GM21528 (cell line): ENCODE measurements at regions not wholly inside any gene's neighbourhood (a gene's known extent, or its start where the extent isn't known, plus 50 kb on each side); places are given as distances from the start of the nearest gene placed in this dataset.
A peak's percentile ranks its signal among the peaks of the same experiment; 100 is the strongest.

ENCODE experiments used
- ATAC-seq: cut with Tn5 transposase; IDR thresholded peaks from one replicate; pipeline ENCODE4 v1.9.1; 2021; ENCODE audit warnings: mild to moderate bottlenecking, moderate library complexity; ENCODE audit not compliant: unreplicated experiment, low FRiP score

DNA sequence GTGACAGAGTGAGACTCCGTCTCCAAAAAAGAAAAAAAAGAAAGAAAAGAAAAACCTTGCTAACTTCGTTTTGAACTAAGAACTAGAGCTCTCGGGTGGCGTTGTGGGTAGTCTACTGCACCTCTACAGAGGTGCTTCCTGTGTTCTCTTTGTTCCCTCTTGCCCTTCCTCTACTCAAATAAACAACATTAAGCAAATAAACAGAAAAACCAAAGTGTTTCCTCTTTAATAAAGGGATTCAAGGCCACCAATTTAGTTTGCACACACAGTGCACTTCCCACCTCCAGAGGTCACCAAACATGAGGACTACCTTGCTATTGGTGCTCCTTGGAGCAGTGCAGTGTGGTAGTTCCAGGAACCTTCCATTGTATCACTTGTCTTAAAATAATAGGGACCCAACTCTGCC is 354.2 kb upstream of the TBL1XR1 start:
- no peak for ATAC-seq

GRCh38 chr3:177552051-177552450 is 354.8 kb upstream of the TBL1XR1 start:
- ATAC-seq: no peak

- no peak for ATAC-seq
Measured at GRCh38 chr3:177553012-177553411, 355.7 kb upstream of the TBL1XR1 start.

- no peak for ATAC-seq
Measured at GRCh38 chr3:177553579-177553978, 356.3 kb upstream of the TBL1XR1 start.

DNA sequence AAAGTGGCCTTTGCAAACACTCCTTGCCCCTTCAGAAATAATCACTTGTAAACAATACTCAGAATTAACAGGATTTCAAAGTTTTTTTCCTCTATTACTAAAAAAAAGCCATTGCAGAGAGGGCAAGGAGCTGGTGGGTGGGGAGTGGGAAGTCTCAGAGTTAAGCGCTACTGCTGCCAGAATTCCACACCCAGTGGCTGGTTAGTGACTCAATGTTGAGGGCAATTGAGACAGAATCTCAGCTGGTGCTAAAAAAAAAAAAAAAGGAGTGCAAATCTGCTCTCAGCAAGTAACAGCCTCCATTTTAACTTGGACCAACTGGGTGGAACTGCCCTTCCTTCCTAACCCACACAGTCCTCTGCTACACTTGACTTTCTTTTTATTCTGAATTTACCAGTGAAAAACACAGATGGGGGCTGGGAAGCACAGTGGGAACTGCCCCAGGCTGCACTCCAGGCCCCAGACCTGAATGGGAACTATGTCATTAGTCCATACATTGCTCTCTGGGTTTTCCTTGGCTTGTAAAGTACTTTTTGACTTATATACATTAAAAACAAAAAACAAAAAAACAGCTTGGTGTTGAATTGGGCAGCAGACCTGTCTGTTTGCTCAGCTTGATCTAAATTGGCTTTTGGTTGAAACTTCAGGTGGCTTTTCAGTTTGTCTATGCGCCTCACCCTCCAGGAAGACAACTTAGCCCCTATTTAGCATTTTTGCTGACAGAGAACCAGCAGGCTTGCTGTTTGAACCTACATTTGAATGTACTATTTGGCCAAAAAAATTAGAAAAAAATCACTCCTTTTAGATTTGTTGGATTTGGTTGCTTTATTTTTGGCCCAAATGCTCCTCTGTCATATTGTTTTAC is 357.8 kb upstream of the TBL1XR1 start:
- no peak for ATAC-seq

GRCh38 chr3:177557548-177557947 is 360.3 kb upstream of the TBL1XR1 start:
- no peak for ATAC-seq

DNA sequence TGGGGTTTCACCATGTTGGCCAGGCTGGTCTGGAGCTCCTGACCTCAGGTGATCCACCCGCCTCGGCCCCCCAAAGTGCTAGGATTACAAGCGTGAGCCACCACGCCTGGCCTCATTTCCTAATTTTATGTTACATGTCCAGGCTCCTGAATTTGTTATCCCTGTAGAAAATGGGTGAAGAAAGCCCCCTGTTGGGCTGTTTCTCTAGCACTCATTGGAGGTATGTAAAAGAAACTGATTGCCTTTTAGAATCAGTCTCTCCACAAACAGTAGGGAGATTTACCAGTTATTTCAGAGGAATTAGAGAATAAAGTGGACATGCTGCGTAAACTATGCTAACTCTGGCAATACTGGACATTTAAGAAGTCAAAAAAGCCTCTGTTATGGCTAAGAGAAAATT is 364.1 kb upstream of the TBL1XR1 start:
- ATAC-seq: no peak

DNA sequence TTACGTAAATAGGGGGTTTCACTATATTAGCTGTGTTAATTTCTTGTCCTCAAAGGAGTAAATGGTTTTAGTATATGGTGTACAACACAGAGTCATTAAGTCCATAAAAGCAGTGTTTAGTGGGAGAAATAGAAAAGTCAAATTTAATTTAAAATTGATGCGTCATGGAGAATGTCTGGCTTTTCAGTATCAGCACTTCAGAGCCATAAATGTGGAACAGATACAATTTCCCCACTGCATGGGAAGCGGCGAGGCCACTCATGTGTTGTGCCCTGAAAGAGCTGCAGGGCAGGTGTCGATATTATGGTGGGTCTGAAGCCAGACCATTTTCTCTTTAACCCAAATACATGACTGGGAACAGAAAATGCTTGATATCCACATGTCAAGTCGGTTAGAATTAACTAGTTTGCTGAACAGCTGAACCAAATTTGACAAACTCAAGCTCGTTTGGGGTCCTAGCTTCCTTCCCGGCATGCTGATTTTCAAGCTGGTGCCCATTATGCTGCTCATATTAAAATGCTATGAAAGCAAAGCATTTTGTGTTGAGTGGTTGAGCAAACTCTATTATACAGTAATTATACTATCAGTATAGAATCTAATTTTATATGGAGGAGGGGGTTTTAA is 364.6 kb upstream of the TBL1XR1 start:
- ATAC-seq: no peak

GRCh38 chr3:177563243-177563780 is 366.0 kb upstream of the TBL1XR1 start:
- ATAC-seq: no peak

DNA sequence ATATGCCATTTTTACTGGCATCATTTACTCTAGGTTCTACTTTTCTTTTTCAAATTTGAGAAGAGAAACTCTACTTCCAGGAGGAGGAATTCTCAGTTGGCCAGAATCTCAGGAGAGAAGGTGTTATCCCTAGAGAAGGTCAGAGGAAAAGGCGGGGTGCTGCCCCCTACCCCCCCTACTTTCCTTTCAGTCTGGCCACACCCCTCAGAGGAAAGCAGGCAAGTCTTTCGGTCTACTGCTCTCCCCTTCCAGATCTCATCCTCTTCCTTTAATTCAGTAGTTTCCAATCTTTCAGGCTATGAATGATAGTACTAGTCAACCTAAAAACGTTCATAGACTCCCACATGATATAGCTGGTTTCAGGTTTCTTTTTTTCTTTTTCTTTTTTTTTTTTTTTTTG is 366.5 kb upstream of the TBL1XR1 start:
- no peak for ATAC-seq

DNA sequence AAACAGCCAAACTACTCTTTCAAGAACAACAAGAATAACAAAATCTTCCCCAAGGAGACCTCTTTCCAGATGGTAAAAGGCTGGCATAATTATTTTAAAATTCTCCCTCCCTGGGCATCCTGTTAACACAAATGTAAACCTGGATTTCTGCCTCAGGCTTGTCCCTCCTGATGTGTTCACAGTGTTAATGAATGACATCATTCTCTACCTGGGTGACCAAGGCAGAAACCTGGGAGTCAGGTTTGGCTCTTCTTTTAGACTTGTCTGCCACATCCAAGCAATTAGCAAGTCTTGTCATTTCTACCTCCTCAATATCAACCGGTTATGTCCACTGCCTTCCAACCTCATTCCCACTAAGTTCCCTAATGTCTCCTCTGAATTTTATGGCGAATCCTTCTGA is 368.7 kb upstream of the TBL1XR1 start:
- ATAC-seq: no peak

DNA sequence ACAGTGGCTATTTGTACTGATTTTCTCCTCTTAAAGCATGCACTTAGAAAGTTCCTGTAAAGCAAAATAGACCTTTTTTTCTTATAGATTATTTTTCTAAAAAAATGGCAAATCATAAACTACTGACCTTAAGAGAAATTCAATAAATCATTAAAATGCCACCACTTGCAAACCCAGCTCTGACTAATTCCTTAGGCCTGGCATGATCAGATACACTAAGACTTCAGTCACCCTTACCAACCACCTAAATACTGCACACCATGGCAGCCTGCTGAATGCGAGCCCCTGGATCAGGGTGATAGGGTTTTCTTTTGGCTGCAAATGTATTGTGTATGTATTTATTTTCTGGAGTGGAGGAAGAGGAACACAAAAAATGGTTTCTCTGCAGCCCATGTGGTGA is 370.6 kb upstream of the TBL1XR1 start:
- ATAC-seq: no peak

- no peak for ATAC-seq
Measured at GRCh38 chr3:177569193-177569592, 371.9 kb upstream of the TBL1XR1 start.

- no peak for ATAC-seq
Measured at GRCh38 chr3:177569875-177570657, 372.8 kb upstream of the TBL1XR1 start.

DNA sequence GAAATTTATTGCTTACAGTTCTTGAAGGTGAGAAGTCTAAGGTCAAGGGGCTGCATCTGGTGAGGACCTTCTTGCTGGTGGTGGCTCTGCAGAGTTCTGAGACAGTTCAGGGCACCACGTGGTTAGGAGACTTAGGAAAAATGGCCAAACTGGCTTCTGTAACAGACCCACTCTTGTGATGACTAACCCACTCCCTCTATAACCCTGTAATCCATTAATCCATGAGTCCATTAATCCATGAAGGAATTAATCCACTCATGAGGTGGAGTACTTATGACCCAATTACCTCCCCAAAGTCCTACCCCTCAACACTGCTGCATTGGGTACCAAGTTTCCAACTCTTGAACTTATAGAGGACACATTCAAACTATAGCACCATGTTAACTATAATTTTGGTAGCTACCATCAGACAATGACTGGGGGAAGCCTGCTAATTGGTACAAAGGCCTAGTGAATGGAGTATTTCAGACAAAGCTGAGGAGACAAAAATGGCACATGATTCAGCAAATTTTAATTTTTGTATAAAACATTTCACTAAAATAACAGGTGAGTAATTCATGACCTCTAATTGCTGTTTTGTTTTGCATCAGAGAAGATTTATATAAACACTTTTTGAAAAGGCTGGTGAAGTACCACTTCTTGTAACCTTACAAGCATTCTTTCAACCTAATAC is 374.1 kb upstream of the TBL1XR1 start:
- no peak for ATAC-seq

- ATAC-seq: no peak
Measured at GRCh38 chr3:177571944-177572315, 374.6 kb upstream of the TBL1XR1 start.

- ATAC-seq: no peak
Measured at GRCh38 chr3:177574222-177574856, 377.1 kb upstream of the TBL1XR1 start.

DNA sequence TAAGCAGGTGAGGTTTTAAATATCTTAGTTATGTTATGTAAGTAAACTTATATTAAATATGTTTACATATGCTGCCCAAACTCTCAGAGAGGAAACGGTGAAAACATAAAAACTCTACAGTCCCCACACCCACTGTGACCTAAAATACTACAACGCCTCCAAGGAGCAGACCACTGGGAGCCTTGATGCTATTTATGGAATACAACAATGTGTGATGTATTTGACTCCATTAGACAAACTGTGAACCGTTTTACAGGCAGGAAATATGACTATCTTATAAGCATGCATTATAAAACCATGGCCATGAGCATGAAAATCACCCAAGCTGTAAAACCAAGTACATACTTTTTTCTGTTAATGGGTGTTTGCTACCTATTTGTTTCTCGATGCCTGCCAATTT is 379.5 kb upstream of the TBL1XR1 start:
- ATAC-seq: no peak

- ATAC-seq: peak; percentile 87
Measured at GRCh38 chr3:177578488-177578887, 381.2 kb upstream of the TBL1XR1 start.

DNA sequence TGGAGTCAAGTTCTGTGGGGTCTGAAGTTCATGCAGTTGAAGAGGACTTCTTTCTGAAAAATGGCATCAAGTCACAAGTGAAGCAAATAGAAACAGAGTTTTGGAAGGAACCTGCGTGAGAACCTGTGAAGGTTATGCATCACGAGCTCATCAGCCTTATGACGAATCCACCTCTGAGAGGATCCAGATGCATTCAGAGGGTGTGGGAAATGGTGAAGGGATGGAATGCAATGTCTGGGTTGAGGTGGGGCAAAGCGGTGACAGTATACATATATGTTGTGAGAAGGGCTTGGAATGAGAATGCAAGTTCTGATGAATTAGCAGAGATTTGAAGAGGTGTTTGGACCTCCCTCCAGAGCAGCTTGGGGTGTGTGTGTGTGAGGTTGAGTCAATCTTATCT is 382.1 kb upstream of the TBL1XR1 start:
- ATAC-seq: no peak
